ENCODE measurements at regions not wholly inside any gene's neighbourhood (a gene's known extent, or its start where the extent isn't known, plus 50 kb on each side); places are given as distances from the start of the nearest gene placed in this dataset.

- DNase-seq = no peak
Observed at GRCh38 chr15:91692596-91692995, 160.9 kb upstream of the SLCO3A1 start.

DNA sequence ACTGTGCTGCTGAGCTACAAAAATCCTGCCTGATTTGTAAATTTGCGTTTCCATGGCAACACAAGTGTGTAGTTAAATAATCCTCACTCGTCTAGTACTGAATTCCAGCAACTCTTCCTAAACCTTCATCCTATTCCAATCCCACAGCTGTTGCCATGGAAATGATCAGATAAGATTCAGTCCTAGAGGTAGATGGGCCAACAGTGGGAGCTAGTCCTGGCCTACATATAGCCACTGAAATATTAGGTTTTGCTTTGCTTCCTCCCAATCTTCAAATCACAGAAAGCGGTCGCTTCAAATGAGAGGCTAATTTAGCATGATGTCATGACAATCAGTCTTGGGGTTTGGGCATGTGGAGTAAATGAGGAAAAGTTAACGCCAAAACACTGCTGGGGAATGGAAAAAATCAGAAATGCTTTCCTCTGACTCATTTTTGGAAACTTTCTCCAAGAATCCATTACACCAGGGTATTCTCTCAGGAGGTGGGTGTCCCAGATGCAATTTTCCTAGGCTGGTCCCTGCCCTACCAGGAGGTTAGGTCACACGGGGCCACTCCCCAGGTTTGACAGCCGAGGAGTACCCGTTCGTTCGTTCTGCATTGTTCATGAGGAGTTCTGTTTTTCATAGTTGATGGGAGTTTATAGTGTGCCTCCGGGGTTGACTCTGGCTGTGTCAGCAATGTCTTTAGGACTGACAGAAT, 159.2 kb upstream of the SLCO3A1 start:
- no peak for DNase-seq

DNA sequence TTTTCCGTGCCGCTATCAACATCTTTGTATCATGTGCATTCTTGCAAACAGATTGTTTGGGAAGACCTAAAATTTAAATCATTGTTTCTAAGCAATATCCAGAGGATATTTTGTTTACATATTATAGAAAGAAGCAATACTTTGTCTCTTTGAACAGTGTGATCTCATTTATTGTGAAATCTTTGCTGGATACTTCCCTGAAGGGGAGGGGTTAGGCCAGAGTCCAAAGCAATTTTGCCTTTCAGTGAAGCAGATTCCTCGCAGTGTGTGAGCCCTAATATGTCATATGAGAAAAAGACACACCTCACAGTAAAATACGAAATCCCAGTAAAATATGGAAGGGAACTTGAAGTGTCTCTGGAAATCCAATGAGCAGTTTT, 158.7 kb upstream of the SLCO3A1 start:
- no peak for DNase-seq

- no peak for DNase-seq
Observed at GRCh38 chr15:91695799-91696198, 157.7 kb upstream of the SLCO3A1 start.

DNA sequence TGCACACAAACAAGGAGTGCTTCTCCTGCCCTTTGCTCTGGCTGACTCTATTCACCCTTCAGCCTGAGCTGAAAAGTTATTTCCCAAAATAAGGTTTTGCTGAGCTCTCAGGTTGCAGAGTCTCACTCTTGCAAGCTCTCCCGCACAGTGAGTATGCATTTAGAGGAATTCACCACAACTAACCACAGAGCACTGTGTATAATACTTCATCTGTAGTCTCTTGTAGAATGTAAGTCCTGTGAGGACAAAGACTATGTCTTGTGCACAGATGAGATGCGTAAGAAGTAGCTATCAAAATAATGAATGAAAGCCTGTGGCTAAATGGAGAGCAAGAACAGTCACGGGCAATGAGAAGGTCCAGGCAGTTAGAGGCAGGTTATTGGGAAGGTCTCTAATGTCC, 156.5 kb upstream of the SLCO3A1 start:
- DNase-seq = no peak

GRCh38 chr15:91698241-91698640, 155.3 kb upstream of the SLCO3A1 start:
- DNase-seq = no peak

GRCh38 chr15:91699741-91700140, 153.8 kb upstream of the SLCO3A1 start:
- no peak for DNase-seq

GRCh38 chr15:91703274-91703673, 150.2 kb upstream of the SLCO3A1 start:
- no peak for DNase-seq

DNA sequence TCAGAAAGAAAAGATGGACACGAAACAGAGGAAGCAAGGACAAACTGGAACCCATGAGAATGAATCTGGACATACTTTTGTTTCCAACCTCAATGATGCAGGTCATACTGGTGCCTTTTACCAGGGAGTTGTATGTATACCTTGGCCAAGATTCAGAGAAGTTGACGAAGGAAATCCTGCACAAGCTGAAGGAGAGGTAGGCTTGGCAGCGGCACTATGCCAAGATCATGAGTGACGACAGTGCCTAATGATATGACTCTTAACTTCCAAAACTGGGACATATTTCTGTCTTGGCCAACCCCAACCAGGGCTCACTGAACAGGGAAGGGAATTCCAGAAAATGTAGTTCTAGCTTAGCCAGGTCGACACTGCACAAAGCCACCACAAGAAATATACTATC, 149.2 kb upstream of the SLCO3A1 start:
- no peak for DNase-seq

DNA sequence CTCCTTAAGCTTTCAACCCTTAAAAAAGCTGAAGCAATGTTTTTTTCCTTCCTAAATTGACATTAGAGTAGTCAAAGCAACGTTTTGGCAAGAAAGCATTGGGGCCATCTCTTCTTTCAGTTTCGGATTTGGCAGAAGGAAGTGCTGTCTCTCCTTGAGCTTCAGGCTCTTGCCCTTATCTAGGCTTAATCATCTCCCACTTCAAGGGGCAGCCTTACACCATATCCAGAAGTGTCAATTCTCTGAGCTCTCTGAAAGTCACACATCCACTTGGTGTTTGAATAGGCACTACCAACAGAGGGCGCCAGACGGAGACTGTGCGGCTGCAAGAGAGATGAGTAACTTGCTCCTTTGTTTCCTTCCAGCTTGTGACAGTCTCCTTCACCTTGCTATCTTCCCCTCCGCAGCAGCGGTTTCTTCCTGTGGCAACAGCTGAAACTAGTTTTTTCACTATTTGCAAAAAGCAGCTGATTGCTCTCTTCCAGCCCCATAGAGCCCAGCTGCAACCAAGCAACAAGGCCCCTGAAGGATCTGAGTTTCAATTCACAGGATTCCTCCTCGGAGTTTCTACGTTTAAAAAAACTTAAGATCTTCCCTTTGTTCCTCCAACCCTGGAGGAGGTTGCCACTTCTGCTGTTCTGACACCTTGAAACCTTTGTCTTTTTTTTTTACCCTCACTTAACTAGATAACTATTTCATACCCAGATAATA, 147.0 kb upstream of the SLCO3A1 start:
- peak; percentile 88 for DNase-seq

DNA sequence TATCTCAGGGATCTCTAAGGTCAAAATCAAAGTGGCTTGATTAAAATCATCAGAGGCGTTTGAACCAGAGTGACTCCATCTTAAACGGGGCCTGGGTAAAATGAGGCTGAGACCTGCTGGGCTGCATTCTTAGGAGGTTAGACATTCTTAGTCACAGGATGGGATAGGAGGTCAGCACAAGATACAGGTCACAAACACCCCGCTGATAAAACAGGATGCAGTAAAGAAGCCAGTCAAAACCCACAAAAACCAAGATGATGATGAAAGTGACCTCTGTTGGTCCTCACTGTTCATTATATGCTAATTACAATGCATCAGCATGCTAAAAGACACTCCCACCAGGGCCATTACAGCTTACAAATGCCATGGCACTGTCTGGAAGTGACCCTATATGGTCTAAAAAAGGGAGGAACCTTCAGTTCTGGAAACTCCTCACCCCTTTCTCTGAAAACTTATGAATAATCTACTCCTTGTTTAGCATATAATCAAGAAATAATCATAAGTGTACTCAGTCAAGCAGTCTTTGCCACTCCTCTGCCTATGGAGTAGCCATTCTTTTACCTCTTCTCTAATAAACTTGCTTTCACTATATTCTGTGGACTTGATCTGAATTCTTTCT, 143.3 kb upstream of the SLCO3A1 start:
- no peak for DNase-seq

DNA sequence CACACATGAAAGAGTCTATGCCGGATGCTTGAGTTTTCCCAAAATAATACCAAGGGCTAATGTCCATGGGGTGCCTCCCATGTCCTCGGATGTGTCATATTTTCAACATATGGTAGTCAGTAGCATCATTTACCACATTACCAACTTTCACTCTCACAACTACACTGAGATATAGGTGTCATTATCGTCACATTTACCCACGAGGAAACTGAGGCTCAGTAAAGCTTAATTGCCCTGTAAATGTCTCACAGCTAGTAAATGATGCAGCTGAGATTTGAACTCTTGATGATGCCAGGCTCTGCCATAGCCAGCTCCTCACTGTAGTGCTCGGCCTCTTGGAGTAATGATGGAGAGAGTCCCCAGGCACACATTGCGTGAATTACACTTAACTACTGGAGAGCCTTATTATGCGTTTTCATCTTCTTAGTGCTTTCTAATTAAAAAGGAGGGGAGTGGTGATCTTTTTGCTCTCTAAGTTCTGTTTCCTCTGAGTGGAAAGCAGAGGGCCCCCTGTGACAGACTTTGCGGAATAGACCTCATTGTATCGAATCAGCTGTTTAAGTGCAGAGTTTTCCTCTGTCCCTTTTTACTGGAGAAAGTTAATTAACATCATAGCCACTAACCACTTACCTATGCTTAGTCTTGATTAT, 142.0 kb upstream of the SLCO3A1 start:
- DNase-seq = no peak

GRCh38 chr15:91712286-91712685, 141.2 kb upstream of the SLCO3A1 start:
- DNase-seq = no peak

- no peak for DNase-seq
Observed at GRCh38 chr15:91716536-91716935, 137.0 kb upstream of the SLCO3A1 start.

- no peak for DNase-seq
Observed at GRCh38 chr15:91717811-91718210, 135.7 kb upstream of the SLCO3A1 start.

- no peak for DNase-seq
Observed at GRCh38 chr15:91723959-91724358, 129.5 kb upstream of the SLCO3A1 start.

GRCh38 chr15:91733661-91734060, 119.8 kb upstream of the SLCO3A1 start:
- no peak for DNase-seq

DNA sequence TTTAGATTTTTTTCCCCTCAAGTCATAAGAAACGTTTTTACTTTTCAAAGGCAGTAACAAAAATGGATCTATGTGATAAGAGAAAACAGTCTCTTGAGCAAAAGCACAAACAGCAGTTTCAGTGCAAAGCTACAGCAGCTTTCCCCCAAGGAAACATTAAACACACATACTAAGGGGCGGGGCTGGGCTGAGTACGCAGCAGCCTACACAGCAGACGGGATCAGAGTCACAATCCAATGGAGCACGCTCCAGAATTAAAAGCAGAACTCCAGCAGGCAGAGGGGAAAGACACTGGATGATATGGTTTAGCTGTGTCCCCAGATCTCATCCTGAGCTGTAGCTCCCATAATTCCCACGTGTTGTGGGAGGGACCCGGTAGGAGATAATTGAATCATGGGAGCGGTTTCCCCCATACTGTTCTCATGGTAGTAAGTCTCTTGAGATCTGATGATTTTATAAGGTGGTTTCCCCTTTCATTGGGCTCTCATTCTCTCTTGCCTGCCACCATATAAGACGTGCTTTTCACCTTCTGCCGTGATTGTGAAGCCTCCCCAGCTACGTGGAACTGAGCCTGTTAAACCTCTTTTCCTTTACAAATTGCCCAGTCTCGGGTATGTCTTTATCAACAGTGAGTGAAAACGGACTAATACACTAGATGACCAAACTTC, 116.2 kb upstream of the SLCO3A1 start:
- no peak for DNase-seq

- DNase-seq = no peak
Observed at GRCh38 chr15:91741986-91742385, 111.5 kb upstream of the SLCO3A1 start.

DNA sequence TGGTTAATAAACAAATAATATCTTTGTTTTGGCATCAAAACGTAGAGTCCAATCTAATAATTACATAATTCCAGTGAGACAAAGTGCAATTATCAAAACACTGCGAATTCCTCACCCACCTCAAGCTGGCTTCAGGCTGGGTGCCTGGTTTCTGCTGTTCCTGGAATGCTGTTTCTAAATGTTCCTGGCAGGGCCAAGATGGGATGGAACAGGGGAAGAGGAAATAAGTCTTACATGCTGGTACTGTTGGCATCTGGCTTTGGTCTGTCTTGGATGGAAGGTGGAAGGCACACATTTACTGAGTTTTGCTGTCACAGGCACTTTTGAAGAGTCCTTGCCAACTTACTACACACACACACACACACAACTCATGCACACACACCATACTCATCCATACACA, 101.9 kb upstream of the SLCO3A1 start:
- no peak for DNase-seq

GRCh38 chr15:91752081-91752785, 101.3 kb upstream of the SLCO3A1 start:
- DNase-seq = no peak

GRCh38 chr15:91759560-91759959, 93.9 kb upstream of the SLCO3A1 start:
- no peak for DNase-seq

DNA sequence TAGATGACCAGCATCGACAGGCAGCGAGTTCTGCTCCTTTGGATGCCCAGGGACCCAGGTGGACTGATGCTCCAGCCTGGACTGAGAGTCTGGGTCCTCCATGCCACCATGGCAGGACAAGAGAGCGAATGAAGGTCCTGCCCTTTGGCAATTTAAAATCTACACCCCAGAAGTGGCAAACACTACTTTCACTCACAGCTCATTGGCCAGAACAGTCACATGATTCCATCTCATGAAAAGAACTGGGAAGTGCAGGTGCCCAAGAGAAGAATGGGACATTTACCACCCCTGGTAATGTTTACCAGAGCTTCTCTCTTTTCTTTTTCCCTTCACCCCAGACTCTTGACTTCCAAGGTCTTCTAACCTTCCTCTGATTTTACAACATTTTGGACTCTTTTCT, 87.8 kb upstream of the SLCO3A1 start:
- DNase-seq = no peak
